ENCODE measurements at regions not wholly inside any gene's neighbourhood (a gene's known extent, or its start where the extent isn't known, plus 50 kb on each side); places are given as distances from the start of the nearest gene placed in this dataset.

GRCh38 chr2:59413751-59414570 lies 1139.5 kb downstream of the BCL11A start:
- Histone ChIP-seq H3K4me1 (ENCODE audit: low read depth) (no peaks in the 10 kb centered on the region), H3K9me3 (peaks cover 7% of the 10 kb centered on the region), H3K36me3 (ENCODE audit: low read depth) (no peaks in the 10 kb centered on the region), H3K4me3 (no peak overlapping the region)
- ATAC-seq = no peak
- intact Hi-C loops (cut with DNase I, micrococcal nuclease) = no loop called here
- DNase-seq = no peak
- TF ChIP-seq CTCF (IDR thresholded peaks at IDR 0.05) = no peak

- intact Hi-C loops (cut with DNase I, micrococcal nuclease) = no loop called here
- Histone ChIP-seq H3K4me3 (no peak overlapping the region), H3K4me1 (ENCODE audit: low read depth) (no peaks in the 10 kb centered on the region), H3K36me3 (ENCODE audit: low read depth) (no peaks in the 10 kb centered on the region), H3K9me3 (no peaks in the 10 kb centered on the region)
- TF ChIP-seq CTCF (IDR thresholded peaks at IDR 0.05) = no peak
- ATAC-seq = no peak
- DNase-seq = no peak
Measured at GRCh38 chr2:59399126-59399525, 1154.3 kb downstream of the BCL11A start.

GRCh38 chr2:59398081-59398480 lies 1155.4 kb downstream of the BCL11A start:
- no peaks in the 10 kb centered on the region for H3K9me3 ChIP-seq
- no peak overlapping the region for H3K4me3 ChIP-seq
- intact Hi-C loops (cut with DNase I, micrococcal nuclease) = no loop called here
- no peaks in the 10 kb centered on the region for H3K4me1 ChIP-seq (ENCODE audit: low read depth)
- H3K36me3 ChIP-seq (ENCODE audit: low read depth) = no peaks in the 10 kb centered on the region
- DNase-seq (no peak), ATAC-seq (no peak)
- TF ChIP-seq CTCF (IDR thresholded peaks at IDR 0.05) = no peak

GRCh38 chr2:59395119-59395518 lies 1154.0 kb upstream of the FANCL start:
- no peak for TF ChIP-seq CTCF (IDR thresholded peaks at IDR 0.05)
- no peak overlapping the region for H3K4me3 ChIP-seq
- ATAC-seq = no peak
- intact Hi-C loops (cut with DNase I, micrococcal nuclease) = no loop called here
- H3K9me3 ChIP-seq = no peaks in the 10 kb centered on the region
- H3K36me3 ChIP-seq (ENCODE audit: low read depth) = no peaks in the 10 kb centered on the region
- no peak for DNase-seq
- no peaks in the 10 kb centered on the region for H3K4me1 ChIP-seq (ENCODE audit: low read depth)

GRCh38 chr2:59391896-59392295 lies 1150.8 kb upstream of the FANCL start:
- Histone ChIP-seq H3K9me3 (no peaks in the 10 kb centered on the region), H3K4me1 (ENCODE audit: low read depth) (no peaks in the 10 kb centered on the region), H3K4me3 (no peak overlapping the region), H3K36me3 (ENCODE audit: low read depth) (no peaks in the 10 kb centered on the region)
- ATAC-seq = no peak
- no peak for TF ChIP-seq CTCF (IDR thresholded peaks at IDR 0.05)
- intact Hi-C loops (cut with DNase I, micrococcal nuclease) = no loop called here
- no peak for DNase-seq
